PFSK-1 (cell line): ENCODE measurements at regions not wholly inside any gene's neighbourhood (a gene's known extent, or its start where the extent isn't known, plus 50 kb on each side); places are given as distances from the start of the nearest gene placed in this dataset.

Experiments
- FOXP2 ChIP-seq: optimal IDR thresholded peaks from 2 replicates; pipeline ENCODE3; 2011; ENCODE audit warnings: borderline replicate concordance, control low read depth, inconsistent platforms; ENCODE audit not compliant: insufficient read depth; ENCODE audit errors: extremely low read length, extremely low read depth
- POLR2AphosphoS5 ChIP-seq: IDR thresholded peaks from 2 replicates; pipeline ENCODE4 v1.6.1; 2012; ENCODE audit warnings: low read depth, mild to moderate bottlenecking, control low read depth, low read length, moderate library complexity
- SIN3A ChIP-seq: IDR thresholded peaks from 2 replicates; pipeline ENCODE4 v1.6.1; 2012; ENCODE audit warnings: mild to moderate bottlenecking, low read length, moderate library complexity, borderline replicate concordance; ENCODE audit not compliant: insufficient read depth
- TAF1 ChIP-seq: IDR thresholded peaks from 2 replicates; pipeline ENCODE4 v1.6.1; 2012; ENCODE audit warnings: low read length, control low read depth, borderline replicate concordance; ENCODE audit not compliant: insufficient read depth
- TF ChIP-seq, protein P1 (sequence below), 2 experiments: IDR thresholded peaks; 2 replicates each; pipeline versions ENCODE4 v1.6.1 to v1.8.0; 2011 to 2012; ENCODE audit warnings: low read depth in 2 of 2, low read length in 2 of 2, control low read depth in 1 of 2, inconsistent platforms in 1 of 2, mild to moderate bottlenecking in 1 of 2, moderate library complexity in 1 of 2; ENCODE audit not compliant: insufficient read depth in 1 of 2

DNA sequence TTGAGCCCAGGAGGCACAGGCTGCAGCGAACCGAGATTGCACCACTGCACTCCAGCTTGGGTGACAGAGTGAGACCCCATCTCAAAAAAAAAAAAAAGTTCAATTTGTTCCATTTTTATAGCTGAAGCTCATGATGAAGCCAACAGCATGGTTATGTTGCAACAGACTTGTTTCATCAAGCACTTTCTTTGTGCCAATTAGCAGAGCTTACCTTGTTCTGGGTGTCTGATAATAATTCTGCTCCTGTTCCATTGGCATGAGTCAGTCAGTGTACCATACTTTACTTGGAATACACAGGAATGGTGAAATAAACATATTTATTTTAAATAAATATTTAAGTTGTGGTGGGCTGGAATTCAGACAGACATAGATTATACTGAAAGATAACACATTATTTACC, 100.8 kb upstream of the DAAM1 start:
- TF ChIP-seq TAF1, result no peak
- no peak for TF ChIP-seq SIN3A
- TF ChIP-seq, protein P1, sequence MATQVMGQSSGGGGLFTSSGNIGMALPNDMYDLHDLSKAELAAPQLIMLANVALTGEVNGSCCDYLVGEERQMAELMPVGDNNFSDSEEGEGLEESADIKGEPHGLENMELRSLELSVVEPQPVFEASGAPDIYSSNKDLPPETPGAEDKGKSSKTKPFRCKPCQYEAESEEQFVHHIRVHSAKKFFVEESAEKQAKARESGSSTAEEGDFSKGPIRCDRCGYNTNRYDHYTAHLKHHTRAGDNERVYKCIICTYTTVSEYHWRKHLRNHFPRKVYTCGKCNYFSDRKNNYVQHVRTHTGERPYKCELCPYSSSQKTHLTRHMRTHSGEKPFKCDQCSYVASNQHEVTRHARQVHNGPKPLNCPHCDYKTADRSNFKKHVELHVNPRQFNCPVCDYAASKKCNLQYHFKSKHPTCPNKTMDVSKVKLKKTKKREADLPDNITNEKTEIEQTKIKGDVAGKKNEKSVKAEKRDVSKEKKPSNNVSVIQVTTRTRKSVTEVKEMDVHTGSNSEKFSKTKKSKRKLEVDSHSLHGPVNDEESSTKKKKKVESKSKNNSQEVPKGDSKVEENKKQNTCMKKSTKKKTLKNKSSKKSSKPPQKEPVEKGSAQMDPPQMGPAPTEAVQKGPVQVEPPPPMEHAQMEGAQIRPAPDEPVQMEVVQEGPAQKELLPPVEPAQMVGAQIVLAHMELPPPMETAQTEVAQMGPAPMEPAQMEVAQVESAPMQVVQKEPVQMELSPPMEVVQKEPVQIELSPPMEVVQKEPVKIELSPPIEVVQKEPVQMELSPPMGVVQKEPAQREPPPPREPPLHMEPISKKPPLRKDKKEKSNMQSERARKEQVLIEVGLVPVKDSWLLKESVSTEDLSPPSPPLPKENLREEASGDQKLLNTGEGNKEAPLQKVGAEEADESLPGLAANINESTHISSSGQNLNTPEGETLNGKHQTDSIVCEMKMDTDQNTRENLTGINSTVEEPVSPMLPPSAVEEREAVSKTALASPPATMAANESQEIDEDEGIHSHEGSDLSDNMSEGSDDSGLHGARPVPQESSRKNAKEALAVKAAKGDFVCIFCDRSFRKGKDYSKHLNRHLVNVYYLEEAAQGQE (IDR thresholded peaks at IDR 0.05; ENCODE audit: insufficient read depth in 1 of 2, low read depth in 2 of 2, low read length in 2 of 2), result no peak
- TF ChIP-seq POLR2AphosphoS5, result no peak
- no peak for TF ChIP-seq FOXP2

DNA sequence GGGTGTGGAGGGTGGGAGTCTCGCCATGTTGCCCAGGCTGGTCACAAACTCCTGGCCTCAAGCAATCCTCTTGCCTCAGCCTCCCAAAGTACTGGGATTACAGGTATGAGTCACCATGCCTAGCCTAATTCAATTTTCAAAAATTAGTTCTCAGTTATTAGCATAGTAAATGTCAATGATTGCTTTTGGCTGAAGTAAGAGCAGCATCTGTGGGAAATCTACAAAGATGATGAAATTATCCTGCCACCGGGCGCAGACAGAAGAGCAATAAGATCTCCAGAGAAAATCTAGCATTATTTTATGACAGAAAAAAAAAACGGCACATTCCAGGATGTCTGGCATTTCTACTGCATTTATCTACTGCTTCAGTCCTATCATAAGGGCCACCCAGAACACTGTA, 97.9 kb upstream of the DAAM1 start:
- TF ChIP-seq POLR2AphosphoS5 (no peak), TAF1 (no peak), FOXP2 (no peak), SIN3A (no peak)
- TF ChIP-seq, protein P1 (IDR thresholded peaks at IDR 0.05; ENCODE audit: insufficient read depth in 1 of 2, low read depth in 2 of 2, low read length in 2 of 2), result no peak

DNA sequence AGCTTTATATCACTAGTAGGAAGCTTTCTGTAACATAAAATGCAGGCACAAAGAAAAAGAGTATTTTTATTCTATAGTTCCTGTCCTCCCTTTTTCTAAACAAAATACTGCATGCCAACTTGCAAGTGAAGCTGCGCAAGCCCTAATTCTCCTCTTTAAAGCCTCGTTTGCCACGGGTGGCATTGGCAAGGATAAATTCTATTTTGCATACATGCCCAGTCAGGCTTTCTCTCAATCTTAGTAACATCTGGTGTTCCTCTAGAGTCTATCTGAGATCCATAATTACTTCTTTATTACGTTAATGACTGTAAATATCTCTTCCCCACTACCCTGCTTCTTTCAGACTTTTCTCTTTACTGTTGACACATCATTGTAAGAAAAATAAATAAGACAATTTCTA, 97.1 kb upstream of the DAAM1 start:
- TF ChIP-seq SIN3A (no peak), TAF1 (no peak), FOXP2 (no peak), POLR2AphosphoS5 (no peak)
- TF ChIP-seq, protein P1 (IDR thresholded peaks at IDR 0.05; ENCODE audit: insufficient read depth in 1 of 2, low read depth in 2 of 2, low read length in 2 of 2), result no peak

DNA sequence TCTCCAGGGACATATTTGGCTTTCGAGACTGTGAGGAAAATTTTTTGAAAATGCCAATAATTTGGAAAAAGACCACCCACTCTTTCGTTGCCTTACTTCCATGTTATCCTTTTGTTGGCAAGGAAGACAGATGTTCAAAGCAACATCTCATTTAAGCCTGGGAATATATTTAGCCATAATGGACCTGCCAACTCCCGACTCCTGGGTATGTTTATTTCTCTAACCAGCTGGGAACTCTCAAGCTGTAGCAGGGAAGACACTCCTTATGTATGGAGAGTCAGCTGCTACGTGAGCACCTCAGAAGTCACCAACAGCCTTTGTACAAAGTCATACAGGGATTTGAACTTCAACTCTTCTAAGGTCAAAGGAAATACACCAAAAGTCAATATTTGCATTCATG, 96.5 kb upstream of the DAAM1 start:
- TF ChIP-seq, protein P1 (IDR thresholded peaks at IDR 0.05; ENCODE audit: insufficient read depth in 1 of 2, low read depth in 2 of 2, low read length in 2 of 2), result no peak
- TF ChIP-seq POLR2AphosphoS5, result no peak
- no peak for TF ChIP-seq SIN3A
- TF ChIP-seq FOXP2, result no peak
- TF ChIP-seq TAF1, result no peak

DNA sequence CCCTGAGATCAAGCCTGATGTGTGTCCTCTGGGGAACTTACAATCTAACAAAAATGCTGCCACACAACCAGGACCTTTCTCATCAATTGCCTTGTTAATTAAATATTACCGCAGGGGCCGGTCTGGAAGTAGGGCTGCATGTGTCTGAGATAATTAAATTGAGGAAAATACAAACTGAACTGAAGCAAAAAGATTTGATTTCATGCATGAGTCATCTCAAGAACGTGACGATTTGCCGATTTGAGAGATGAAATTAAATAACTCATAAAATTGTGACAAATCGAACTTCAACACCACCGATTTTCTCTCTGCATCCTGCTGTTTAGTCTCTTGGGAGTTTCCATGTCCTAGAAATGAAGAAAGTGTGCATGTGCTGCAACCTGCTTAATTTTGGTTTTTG, 94.6 kb upstream of the DAAM1 start:
- TF ChIP-seq, protein P1 (IDR thresholded peaks at IDR 0.05; ENCODE audit: insufficient read depth in 1 of 2, low read depth in 2 of 2, low read length in 2 of 2), result no peak
- TF ChIP-seq FOXP2 (no peak), SIN3A (no peak), POLR2AphosphoS5 (no peak), TAF1 (no peak)
